GM21526 (cell line): ENCODE measurements at regions not wholly inside any gene's neighbourhood (a gene's known extent, or its start where the extent isn't known, plus 50 kb on each side); places are given as distances from the start of the nearest gene placed in this dataset.

Experiments used
- ATAC-seq: cut with Tn5 transposase; IDR thresholded peaks from one replicate; pipeline ENCODE4 v1.9.1; 2021; ENCODE audit warnings: moderate library complexity; ENCODE audit not compliant: unreplicated experiment, low FRiP score

GRCh38 chr13:106883976-106884375 lies 316.0 kb upstream of the ARGLU1 start:
- no peak for ATAC-seq

GRCh38 chr13:106882246-106882645 lies 314.3 kb upstream of the ARGLU1 start:
- ATAC-seq, result no peak

GRCh38 chr13:106879806-106880205 lies 311.9 kb upstream of the ARGLU1 start:
- no peak for ATAC-seq

- ATAC-seq, result no peak
Observed at GRCh38 chr13:106874323-106874722, 306.4 kb upstream of the ARGLU1 start.

- no peak for ATAC-seq
Observed at GRCh38 chr13:106873810-106874209, 305.9 kb upstream of the ARGLU1 start.

GRCh38 chr13:106867249-106867648 lies 299.3 kb upstream of the ARGLU1 start:
- ATAC-seq, result no peak

- no peak for ATAC-seq
Observed at GRCh38 chr13:106865716-106866440, 297.9 kb upstream of the ARGLU1 start.

GRCh38 chr13:106859533-106859904 lies 291.6 kb upstream of the ARGLU1 start:
- ATAC-seq, result no peak

- no peak for ATAC-seq
Observed at GRCh38 chr13:106858903-106859532, 291.1 kb upstream of the ARGLU1 start.

GRCh38 chr13:106852436-106852835 lies 284.5 kb upstream of the ARGLU1 start:
- ATAC-seq, result no peak

- no peak for ATAC-seq
Observed at GRCh38 chr13:106850973-106851650, 283.2 kb upstream of the ARGLU1 start.

- no peak for ATAC-seq
Observed at GRCh38 chr13:106846571-106847448, 278.9 kb upstream of the ARGLU1 start.

- ATAC-seq, result no peak
Observed at GRCh38 chr13:106836186-106836802, 268.4 kb upstream of the ARGLU1 start.

GRCh38 chr13:106835477-106835876 lies 267.5 kb upstream of the ARGLU1 start:
- no peak for ATAC-seq

- ATAC-seq, result no peak
Observed at GRCh38 chr13:106821979-106822378, 254.0 kb upstream of the ARGLU1 start.

GRCh38 chr13:106819413-106820180 lies 251.7 kb upstream of the ARGLU1 start:
- ATAC-seq, result no peak

- no peak for ATAC-seq
Observed at GRCh38 chr13:106818971-106819370, 251.0 kb upstream of the ARGLU1 start.

- no peak for ATAC-seq
Observed at GRCh38 chr13:106815545-106815944, 247.6 kb upstream of the ARGLU1 start.

- ATAC-seq, result no peak
Observed at GRCh38 chr13:106814463-106814862, 246.5 kb upstream of the ARGLU1 start.

- ATAC-seq, result no peak
Observed at GRCh38 chr13:106810069-106810468, 242.1 kb upstream of the ARGLU1 start.
